Kidney (tissue), 13 donors: ENCODE measurements at regions not wholly inside any gene's neighbourhood (a gene's known extent, or its start where the extent isn't known, plus 50 kb on each side); places are given as distances from the start of the nearest gene placed in this dataset.

Experiments used
- DNase-seq, 5 donors: peaks; one replicate each; pipeline ENCODE4 v3.0.0-alpha.2; 2013 to 2020
- FAIRE-seq: peaks from 2 replicates; lab custom pipeline; 2012; peaks lifted over from hg19 to GRCh38; lab: Jason Lieb, UNC
- H3K27ac ChIP-seq, 2 donors: one replicate each; pipeline ENCODE4 v1.7.0; 2013; ENCODE audit warnings: low read depth in 2 of 2, low read length in 2 of 2, inconsistent platforms in 1 of 2
- H3K27me3 ChIP-seq: one replicate; pipeline ENCODE4 v1.7.1; 2013; ENCODE audit warnings: low read length, inconsistent platforms; ENCODE audit not compliant: control insufficient read depth, insufficient read depth
- H3K36me3 ChIP-seq, 3 donors: one replicate each; pipeline versions ENCODE4 v1.7.0 to v1.7.1; 2013; ENCODE audit warnings: low read length in 3 of 3, control low read depth in 1 of 3, inconsistent platforms in 1 of 3; ENCODE audit not compliant: insufficient read depth in 3 of 3, control insufficient read depth in 2 of 3
- H3K4me1 ChIP-seq, 3 donors: one replicate each; pipeline versions ENCODE4 v1.7.0 to v1.7.1; 2013; ENCODE audit warnings: low read length in 3 of 3, inconsistent platforms in 1 of 3, low read depth in 1 of 3; ENCODE audit not compliant: control insufficient read depth in 2 of 3, insufficient read depth in 2 of 3
- H3K4me3 ChIP-seq, 3 donors: one replicate each; pipeline versions ENCODE4 v1.7.0 to v1.8.1; 2013; ENCODE audit warnings: low read length in 3 of 3, control low read depth in 1 of 3, inconsistent platforms in 1 of 3
- H3K9ac ChIP-seq, 3 donors: one replicate each; pipeline versions ENCODE4 v1.7.0 to v1.7.1; 2013; ENCODE audit warnings: low read length in 3 of 3, control low read depth in 1 of 3, inconsistent platforms in 1 of 3
- H3K9me3 ChIP-seq, 3 donors: one replicate each; pipeline versions ENCODE4 v1.7.0 to v1.7.1; 2013; ENCODE audit warnings: low read length in 3 of 3, control low read depth in 1 of 3, inconsistent platforms in 1 of 3; ENCODE audit not compliant: control insufficient read depth in 2 of 3, insufficient read depth in 1 of 3
- intact Hi-C: fragments of 100-400 bp; cut with DNase I; formaldehyde crosslinking; loops from one replicate; pipeline ENCODE4 v1.11.1; 2022
- TF ChIP-seq, protein P1 (sequence below): IDR thresholded peaks from 3 replicates; pipeline ENCODE4 v1.5.1; 2012; ENCODE audit warnings: mild to moderate bottlenecking, moderate library complexity, borderline replicate concordance; ENCODE audit not compliant: insufficient read depth; ENCODE audit errors: extremely low read depth
- donor health status: control.
- donor health status: control.
- donor health status: control.
- donor health status: control.
- donor health status: control.
- donor health status: DM: yes; HTN: yes; CAD: no.
- donor health status: Normal renal cell carcinoma (clear cell type).

- H3K27ac ChIP-seq = no peak overlapping the region
- DNase-seq = no peak
- no peak for FAIRE-seq
- H3K27me3 ChIP-seq = no peaks in the 10 kb centered on the region
- intact Hi-C loops = no loop called here
- H3K9ac ChIP-seq = no peak overlapping the region
- H3K4me1 ChIP-seq = no peaks in the 10 kb centered on the region
- no peaks in the 10 kb centered on the region for H3K36me3 ChIP-seq
- TF ChIP-seq, protein P1, sequence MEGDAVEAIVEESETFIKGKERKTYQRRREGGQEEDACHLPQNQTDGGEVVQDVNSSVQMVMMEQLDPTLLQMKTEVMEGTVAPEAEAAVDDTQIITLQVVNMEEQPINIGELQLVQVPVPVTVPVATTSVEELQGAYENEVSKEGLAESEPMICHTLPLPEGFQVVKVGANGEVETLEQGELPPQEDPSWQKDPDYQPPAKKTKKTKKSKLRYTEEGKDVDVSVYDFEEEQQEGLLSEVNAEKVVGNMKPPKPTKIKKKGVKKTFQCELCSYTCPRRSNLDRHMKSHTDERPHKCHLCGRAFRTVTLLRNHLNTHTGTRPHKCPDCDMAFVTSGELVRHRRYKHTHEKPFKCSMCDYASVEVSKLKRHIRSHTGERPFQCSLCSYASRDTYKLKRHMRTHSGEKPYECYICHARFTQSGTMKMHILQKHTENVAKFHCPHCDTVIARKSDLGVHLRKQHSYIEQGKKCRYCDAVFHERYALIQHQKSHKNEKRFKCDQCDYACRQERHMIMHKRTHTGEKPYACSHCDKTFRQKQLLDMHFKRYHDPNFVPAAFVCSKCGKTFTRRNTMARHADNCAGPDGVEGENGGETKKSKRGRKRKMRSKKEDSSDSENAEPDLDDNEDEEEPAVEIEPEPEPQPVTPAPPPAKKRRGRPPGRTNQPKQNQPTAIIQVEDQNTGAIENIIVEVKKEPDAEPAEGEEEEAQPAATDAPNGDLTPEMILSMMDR = no peak
- H3K9me3 ChIP-seq = no peaks in the 10 kb centered on the region
- no peak overlapping the region for H3K4me3 ChIP-seq
Observed at GRCh38 chr9:18036422-18037187, 437.3 kb upstream of the ADAMTSL1 start.

DNA sequence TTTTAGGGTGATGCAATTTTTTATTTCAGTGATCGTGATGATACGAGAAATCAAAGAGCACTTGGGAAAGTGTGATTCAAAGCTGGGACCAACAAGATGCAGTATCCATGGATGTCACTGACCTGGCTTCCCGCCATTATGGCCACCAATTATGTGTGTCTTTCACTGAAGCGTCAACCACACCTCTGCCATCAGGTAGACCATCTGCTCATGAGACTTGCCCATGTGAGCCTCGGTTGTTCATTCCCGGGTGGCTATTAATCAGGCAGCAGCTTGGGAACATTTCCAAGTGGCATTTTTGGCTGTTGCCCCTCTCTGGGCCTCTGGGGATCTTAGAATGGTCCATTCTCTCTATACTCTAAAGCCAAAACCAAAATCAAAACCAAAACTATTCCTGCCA lies 436.0 kb upstream of the ADAMTSL1 start:
- TF ChIP-seq, protein P1 = no peak
- Histone ChIP-seq H3K36me3 (no peaks in the 10 kb centered on the region), H3K4me3 (no peak overlapping the region), H3K27me3 (no peaks in the 10 kb centered on the region), H3K9me3 (no peaks in the 10 kb centered on the region), H3K9ac (no peak overlapping the region), H3K4me1 (no peaks in the 10 kb centered on the region), H3K27ac (no peak overlapping the region)
- DNase-seq (peak in 1 of 5 donors; percentile 41), FAIRE-seq (no peak)
- intact Hi-C loops = no loop called here

DNA sequence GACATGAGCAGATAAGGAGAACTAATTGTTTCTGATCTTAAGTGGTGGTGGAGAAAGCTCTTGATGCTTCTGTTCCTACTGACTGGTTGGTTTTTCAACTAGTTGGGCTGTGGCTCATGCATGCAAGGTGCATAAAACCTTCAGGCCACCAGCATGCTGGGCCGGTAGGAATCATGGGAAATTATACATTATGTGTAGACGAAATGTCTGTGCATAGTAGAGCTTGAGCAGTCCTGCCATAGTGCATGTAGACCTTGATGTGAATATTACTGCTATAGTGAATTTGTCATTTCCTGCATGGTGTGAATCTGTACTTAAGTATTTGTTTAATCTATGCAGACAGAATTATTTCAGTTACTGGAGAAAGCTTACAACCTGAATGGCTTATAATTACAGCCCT lies 433.6 kb upstream of the ADAMTSL1 start:
- intact Hi-C loops = no loop called here
- Histone ChIP-seq H3K9me3 (peaks cover 0 to 2% (median 0%) of the 10 kb centered on the region in 3 donors), H3K4me1 (no peaks in the 10 kb centered on the region), H3K27ac (no peak overlapping the region), H3K36me3 (no peaks in the 10 kb centered on the region), H3K27me3 (no peaks in the 10 kb centered on the region), H3K4me3 (no peak overlapping the region), H3K9ac (no peak overlapping the region)
- no peak for DNase-seq
- FAIRE-seq = no peak
- TF ChIP-seq, protein P1 = no peak

DNA sequence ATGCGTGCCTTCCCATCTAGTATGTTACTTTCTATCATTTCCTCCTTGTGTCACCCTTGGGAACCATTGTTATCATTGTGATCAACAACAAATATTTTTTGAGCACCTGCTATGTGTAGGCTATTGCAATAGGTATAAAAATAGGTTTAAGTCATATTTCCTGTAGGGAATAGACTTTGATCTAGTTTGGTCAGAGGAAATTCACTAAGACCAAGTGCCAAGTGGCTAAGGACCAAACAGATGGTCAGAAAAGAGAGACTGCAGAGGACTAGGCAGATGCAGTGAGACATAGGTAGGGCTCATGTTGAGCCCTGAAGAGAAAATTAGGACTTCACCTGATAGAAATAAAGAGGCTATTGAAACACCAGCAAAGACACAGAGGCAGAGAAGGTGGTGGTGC lies 430.0 kb upstream of the ADAMTSL1 start:
- no peak for FAIRE-seq
- Histone ChIP-seq H3K4me3 (no peak overlapping the region), H3K27ac (no peak overlapping the region), H3K9ac (no peak overlapping the region), H3K9me3 (peaks cover 0 to 2% (median 0%) of the 10 kb centered on the region in 3 donors), H3K27me3 (no peaks in the 10 kb centered on the region), H3K4me1 (no peaks in the 10 kb centered on the region), H3K36me3 (no peaks in the 10 kb centered on the region)
- DNase-seq = no peak
- intact Hi-C loops = no loop called here
- TF ChIP-seq, protein P1 = no peak
